Muscle layer of colon (tissue), 2 donors: ENCODE measurements at regions not wholly inside any gene's neighbourhood (a gene's known extent, or its start where the extent isn't known, plus 50 kb on each side); places are given as distances from the start of the nearest gene placed in this dataset.
"Not testable (repeated sequence)": the region's sequence is repeated elsewhere in the genome, so short reads cannot be mapped to it uniquely, and the experiment has no call there.

ENCODE experiments used
- H3K27ac ChIP-seq: one replicate; pipeline ENCODE4 v1.7.0; 2013; ENCODE audit warnings: low read depth, mild to moderate bottlenecking, low read length, moderate library complexity
- H3K27me3 ChIP-seq, 2 donors: one replicate each; pipeline ENCODE4 v1.7.0; 2013; ENCODE audit warnings: low read length in 2 of 2, mild to moderate bottlenecking in 2 of 2; ENCODE audit not compliant: insufficient read depth in 2 of 2, control insufficient read depth in 1 of 2
- H3K36me3 ChIP-seq: one replicate; pipeline ENCODE4 v1.7.0; 2013; ENCODE audit warnings: mild to moderate bottlenecking, low read length; ENCODE audit not compliant: insufficient read depth
- H3K4me1 ChIP-seq: one replicate; pipeline ENCODE4 v1.7.0; 2013; ENCODE audit warnings: mild to moderate bottlenecking, low read length; ENCODE audit not compliant: insufficient read depth
- H3K4me3 ChIP-seq, 2 donors: one replicate each; pipeline ENCODE4 v1.7.0; 2013; ENCODE audit warnings: low read length in 2 of 2, low read depth in 1 of 2, mild to moderate bottlenecking in 1 of 2, moderate library complexity in 1 of 2
- H3K9ac ChIP-seq: one replicate; pipeline ENCODE4 v1.7.0; 2013; ENCODE audit warnings: low read length
- H3K9me3 ChIP-seq: one replicate; pipeline ENCODE4 v1.7.0; 2013; ENCODE audit warnings: mild to moderate bottlenecking, low read length
- donor health status: abdominal sarcoma.
- donor health status: Adenocarcinoma of cecum.

DNA sequence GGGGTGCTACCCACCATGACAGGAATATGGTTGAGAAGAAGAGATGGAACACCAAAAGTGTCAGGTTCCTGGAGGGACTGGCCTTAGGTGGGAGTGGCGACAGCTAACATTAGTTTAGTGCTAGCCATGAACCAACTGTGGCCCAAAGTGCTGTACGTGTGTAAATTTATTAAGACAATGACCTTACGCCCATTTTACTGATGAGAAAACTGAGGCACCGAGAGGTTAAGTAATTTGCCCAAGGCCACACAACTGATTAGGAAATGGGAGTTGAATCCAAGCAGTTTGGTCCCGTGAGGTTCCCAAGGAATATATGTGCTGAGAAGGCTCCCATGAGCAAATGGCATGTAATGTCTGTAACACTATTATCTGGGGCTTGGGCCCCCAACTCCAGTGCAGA is 109.5 kb upstream of the SLC1A4 start:
- Histone ChIP-seq H3K4me3 (no peak overlapping the region), H3K9me3 (no peaks in the 10 kb centered on the region), H3K27me3 (no peaks in the 10 kb centered on the region), H3K36me3 (no peaks in the 10 kb centered on the region), H3K9ac (no peak overlapping the region), H3K4me1 (no peaks in the 10 kb centered on the region), H3K27ac (no peak overlapping the region)

DNA sequence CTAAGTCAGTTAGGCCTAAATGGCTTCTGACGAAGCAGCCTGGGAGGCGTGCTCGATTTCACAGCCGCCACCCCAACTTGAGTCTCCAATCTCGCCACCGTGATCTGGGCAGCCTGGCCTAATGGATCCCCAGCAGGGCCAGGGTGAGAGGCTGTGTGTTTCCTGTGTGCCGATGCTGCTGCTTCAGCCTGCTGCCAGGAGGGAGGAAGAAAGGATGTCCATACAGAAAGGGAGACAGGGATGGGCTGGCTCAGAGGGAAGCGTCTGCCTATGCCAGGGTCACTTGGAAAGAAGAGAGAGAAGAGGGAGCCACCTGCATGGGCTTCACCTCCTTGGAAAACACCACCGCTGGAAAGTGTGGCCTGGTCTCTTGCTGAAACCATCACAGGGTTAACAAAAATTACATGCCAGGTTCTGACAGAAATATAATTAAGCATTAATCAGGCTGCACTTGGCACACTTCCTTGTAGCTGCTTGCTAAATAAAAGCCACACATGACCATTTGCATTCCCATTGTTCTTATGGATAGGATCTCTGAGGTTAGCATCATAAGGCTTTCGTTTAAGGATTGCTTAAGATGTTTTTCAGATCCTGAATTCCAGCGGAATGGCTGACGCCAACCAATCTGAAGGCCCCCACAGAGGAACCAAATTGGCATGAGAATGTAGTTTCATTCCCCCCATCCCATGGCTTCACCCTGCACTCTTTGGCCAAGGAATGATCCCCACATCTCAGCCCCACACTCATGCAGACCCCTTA is 108.8 kb upstream of the SLC1A4 start:
- no peaks in the 10 kb centered on the region for H3K36me3 ChIP-seq
- H3K4me1 ChIP-seq, result no peaks in the 10 kb centered on the region
- no peak overlapping the region for H3K4me3 ChIP-seq
- no peak overlapping the region for H3K9ac ChIP-seq
- H3K27ac ChIP-seq, result no peak overlapping the region
- H3K9me3 ChIP-seq, result no peaks in the 10 kb centered on the region
- no peaks in the 10 kb centered on the region for H3K27me3 ChIP-seq

DNA sequence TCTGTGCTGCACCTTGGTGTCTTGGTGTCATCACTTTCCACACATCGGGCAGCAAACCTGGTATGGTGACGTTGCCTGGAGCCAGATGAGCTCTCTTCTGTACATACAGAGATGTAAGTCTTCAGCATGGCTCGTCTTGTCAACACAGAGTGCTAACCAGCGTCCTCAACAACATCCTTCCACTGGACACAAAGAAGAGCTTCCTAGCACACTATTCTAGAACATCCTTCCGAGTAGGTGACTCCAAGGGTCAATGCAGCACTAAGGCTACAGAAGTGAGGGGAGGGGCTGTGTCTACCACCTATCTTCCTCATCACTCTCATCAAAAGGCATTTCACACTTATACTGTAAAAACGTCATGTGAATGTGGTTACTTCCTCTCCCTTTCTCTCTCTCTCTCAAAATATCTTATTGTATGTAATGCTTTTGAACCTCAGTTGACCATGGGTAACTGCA is 108.1 kb upstream of the SLC1A4 start:
- H3K9ac ChIP-seq, result no peak overlapping the region
- H3K36me3 ChIP-seq, result no peaks in the 10 kb centered on the region
- H3K4me1 ChIP-seq, result no peaks in the 10 kb centered on the region
- no peaks in the 10 kb centered on the region for H3K9me3 ChIP-seq
- no peaks in the 10 kb centered on the region for H3K27me3 ChIP-seq
- no peak overlapping the region for H3K4me3 ChIP-seq
- no peak overlapping the region for H3K27ac ChIP-seq

DNA sequence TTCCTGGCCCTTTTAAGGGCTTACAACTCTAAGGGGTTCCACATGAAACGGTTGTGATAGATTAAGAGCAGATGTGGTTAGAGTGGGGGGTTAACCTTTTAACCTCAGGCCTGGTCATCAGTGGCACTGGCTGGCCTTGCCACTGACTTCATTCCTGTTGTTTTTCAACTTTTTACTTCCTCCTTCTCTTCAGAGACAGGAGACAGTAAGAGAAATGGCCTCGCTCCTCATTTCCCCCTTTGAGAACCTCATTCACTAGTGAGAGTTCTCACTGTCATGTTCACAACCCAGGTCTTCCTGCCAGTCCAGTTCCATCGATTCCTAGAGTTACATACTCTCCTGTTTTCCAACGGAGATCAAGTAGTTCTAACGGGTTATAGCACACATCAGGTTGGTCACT is 101.6 kb upstream of the SLC1A4 start:
- Histone ChIP-seq H3K27me3 (no peaks in the 10 kb centered on the region), H3K9ac (no peak overlapping the region)

DNA sequence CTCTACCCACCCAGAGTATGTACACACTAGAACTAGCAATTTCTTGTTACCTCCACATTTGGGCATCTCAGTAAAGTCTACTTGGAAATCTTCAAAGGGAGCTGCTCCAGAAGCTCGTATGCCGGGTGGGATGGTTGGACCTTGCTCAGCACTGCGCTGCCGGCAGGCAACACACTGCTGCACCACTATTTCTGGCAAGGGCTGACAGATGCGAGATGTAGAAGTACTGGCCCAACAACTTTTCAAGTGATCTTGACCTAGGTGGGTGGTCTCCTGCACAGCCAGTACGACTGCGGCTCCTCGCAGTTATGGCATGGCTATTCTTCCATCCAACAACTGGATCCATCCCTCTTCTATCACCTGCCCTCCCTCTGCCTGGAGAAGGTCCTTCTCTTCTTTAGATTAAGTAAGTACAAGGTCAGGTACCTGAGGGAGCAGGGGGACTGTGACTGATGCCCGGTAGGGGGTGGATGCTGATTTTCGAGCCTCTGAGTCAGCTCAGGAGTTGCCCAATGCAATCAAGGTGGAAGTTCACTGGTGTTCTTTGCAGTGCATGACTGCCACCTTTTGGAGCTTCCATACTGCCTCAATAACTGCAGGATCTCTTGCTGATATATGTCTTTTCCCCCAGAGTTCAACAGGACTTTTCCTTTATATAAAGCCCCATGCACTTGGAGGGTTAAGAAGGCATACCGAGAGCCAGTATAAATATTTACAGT is 100.4 kb upstream of the SLC1A4 start:
- H3K27ac ChIP-seq, result no peak overlapping the region
- no peaks in the 10 kb centered on the region for H3K9me3 ChIP-seq
- H3K4me3 ChIP-seq, result no peak overlapping the region
- no peaks in the 10 kb centered on the region for H3K27me3 ChIP-seq
- H3K4me1 ChIP-seq, result no peaks in the 10 kb centered on the region
- no peaks in the 10 kb centered on the region for H3K36me3 ChIP-seq
- H3K9ac ChIP-seq, result no peak overlapping the region

More for the DNA sequence above, 101.6 kb upstream of the SLC1A4 start:
- no peaks in the 10 kb centered on the region for H3K9me3 ChIP-seq
- H3K4me3 ChIP-seq, result no peak overlapping the region
- no peaks in the 10 kb centered on the region for H3K4me1 ChIP-seq
- no peak overlapping the region for H3K27ac ChIP-seq
- no peaks in the 10 kb centered on the region for H3K36me3 ChIP-seq

DNA sequence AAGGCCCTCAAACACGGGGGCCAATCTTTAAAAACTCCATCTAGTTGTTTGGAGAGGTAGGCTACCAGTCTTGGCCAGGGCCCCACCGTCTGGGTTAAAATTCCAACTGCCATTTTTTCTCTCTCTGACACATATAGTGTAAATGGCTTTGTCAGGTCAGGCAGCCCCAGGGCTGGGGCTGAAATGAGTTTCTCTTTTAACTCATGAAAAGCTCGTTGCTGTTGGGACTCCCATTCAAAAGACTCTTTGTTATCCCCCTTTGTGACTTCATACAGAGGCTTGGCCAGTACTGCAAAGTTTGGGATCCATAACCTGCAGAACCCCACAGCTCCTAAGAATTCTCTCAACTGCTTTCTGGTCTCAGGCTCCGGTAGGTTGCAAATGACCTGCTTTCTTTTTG is 99.4 kb upstream of the SLC1A4 start:
- Histone ChIP-seq H3K36me3 (no peaks in the 10 kb centered on the region), H3K27ac (no peak overlapping the region), H3K9ac (no peak overlapping the region), H3K9me3 (no peaks in the 10 kb centered on the region), H3K27me3 (no peaks in the 10 kb centered on the region), H3K4me1 (no peaks in the 10 kb centered on the region), H3K4me3 (no peak overlapping the region)

DNA sequence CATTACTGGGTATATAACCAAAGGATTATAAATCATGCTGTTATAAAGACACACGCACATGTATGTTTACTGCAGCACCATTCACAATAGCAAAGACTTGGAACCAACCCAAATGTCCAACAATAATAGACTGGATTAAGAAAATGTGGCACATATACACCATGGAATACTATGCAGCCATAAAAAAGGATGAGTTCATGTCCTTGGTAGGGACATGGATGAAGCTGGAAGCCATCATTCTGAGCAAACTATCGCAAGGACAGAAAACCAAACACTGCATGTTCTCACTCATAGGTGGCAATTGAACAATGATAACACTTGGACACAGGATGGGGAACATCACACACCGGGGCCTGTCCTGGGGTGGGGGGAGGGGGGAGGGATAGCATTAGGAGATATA is 92.6 kb upstream of the SLC1A4 start:
- H3K9me3 ChIP-seq, H3K9ac ChIP-seq: not testable (repeated sequence)

DNA sequence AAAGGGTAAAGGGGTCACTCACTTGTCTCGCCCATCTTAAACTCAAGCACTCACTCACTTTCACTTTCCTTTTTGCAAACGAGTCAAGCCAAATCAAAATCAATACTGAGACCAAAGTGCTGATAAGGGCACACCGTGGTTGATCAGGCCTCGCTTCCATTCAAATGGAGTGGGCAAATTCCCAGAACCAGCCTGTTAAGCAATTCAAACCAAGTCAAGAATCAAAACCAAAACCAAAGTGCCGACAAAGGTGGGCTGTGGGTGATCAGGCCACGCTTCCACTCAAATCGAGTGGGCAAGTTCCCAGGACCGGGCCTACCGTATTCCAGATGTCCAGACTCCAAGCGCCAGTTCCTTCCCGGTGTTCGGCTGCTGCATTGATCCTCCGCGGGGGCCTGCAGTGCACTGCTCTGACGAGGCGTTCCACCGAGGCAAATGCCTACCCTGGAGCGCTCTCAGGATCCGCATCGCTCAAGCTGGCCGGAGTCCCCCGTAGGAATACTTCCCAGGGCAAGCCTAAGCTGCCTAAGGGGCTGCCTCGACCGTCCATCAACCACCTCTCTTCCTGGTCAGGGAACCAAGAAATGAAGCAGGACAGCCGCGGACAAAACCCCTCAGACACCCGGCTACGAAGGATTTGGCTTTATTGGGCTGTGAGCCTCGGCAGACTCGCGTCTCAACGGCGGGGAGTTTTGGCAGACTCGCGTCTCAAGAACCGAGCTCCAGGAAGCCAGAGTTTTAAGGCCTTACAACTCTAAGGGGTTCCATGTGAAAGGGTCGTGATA is 89.9 kb upstream of the SLC1A4 start:
- H3K4me1 ChIP-seq, result no peaks in the 10 kb centered on the region
- H3K4me3 ChIP-seq, result no peak overlapping the region
- no peak overlapping the region for H3K9ac ChIP-seq
- H3K27ac ChIP-seq, result no peak overlapping the region
- no peaks in the 10 kb centered on the region for H3K9me3 ChIP-seq
- no peaks in the 10 kb centered on the region for H3K36me3 ChIP-seq
- no peaks in the 10 kb centered on the region for H3K27me3 ChIP-seq

More for the DNA sequence above, 92.6 kb upstream of the SLC1A4 start:
- not testable (repeated sequence) for H3K27ac ChIP-seq, H3K4me3 ChIP-seq, H3K36me3 ChIP-seq, H3K4me1 ChIP-seq, H3K27me3 ChIP-seq

DNA sequence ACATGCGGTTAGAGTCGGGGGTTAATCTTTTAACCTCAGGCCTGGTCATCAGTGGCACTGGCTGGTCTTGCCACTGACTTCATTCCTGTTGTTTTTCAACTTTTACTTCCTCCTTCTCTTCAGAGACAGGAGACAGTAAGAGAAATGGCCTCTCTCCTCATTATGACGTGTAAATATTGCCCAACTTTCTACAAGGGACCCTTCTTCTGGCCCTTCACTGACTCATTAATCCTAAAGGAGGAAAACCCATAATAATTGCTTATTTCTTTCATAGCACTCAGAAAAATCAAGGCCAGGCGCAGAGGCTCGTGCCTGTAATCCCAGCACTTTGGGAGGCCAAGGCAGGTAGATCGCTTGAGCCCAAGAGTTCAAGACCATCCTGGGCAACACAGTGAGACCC is 89.3 kb upstream of the SLC1A4 start:
- not testable (repeated sequence) for H3K9me3 ChIP-seq, H3K4me1 ChIP-seq, H3K27me3 ChIP-seq, H3K27ac ChIP-seq, H3K4me3 ChIP-seq, H3K9ac ChIP-seq, H3K36me3 ChIP-seq

DNA sequence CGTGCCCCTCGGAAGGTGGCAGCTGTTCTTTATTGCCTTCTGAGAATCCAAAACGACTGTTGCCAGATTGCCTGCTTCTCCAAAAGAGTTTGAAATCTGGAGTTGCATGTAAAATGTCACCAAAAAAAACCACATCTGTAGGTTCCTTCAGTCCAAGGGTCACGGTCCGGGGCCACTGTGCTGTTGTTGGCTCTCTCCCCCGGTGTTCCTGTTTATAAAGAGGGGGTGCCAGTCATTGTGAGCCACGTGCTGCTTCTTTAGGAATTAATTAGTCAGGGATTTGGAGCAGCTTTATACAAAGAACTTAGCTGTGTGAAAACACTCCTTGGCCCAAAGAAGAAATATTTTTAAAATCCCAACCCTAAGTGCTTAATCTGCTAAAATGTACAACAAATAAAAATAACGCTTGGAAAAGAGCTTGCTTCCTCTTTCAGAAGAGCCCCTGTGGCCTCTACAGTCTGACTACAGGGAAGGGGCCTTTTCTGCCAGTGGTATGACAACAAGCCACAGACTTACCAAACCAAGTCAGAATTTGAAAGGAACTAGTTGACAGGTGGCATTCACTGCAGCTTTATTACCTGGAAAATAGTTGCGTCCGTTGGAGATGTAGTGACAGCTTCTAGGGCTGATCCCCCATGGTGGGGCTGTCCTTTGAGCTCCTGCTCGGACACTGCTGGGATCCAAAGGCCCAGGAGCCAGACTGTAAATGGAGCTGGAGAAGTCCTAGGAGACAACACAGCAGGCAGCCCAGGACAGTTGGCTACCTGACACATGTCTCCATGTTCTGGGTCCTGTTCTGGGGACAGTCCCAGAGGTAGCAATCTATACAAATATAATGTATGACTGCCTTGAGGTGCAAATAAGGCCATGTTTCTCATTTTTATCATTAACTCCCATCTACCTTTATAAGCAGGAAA is 84.5 kb upstream of the SLC1A4 start:
- H3K9ac ChIP-seq, result no peak overlapping the region
- H3K9me3 ChIP-seq, result no peaks in the 10 kb centered on the region
- H3K4me3 ChIP-seq, result no peak overlapping the region
- no peak overlapping the region for H3K27ac ChIP-seq
- no peaks in the 10 kb centered on the region for H3K27me3 ChIP-seq
- no peaks in the 10 kb centered on the region for H3K36me3 ChIP-seq
- H3K4me1 ChIP-seq, result no peaks in the 10 kb centered on the region
